Mesenchymal stem cell (in vitro differentiated cells and primary cell): ENCODE measurements at regions not wholly inside any gene's neighbourhood (a gene's known extent, or its start where the extent isn't known, plus 50 kb on each side); places are given as distances from the start of the nearest gene placed in this dataset.
"Not testable (repeated sequence)": the region's sequence is repeated elsewhere in the genome, so short reads cannot be mapped to it uniquely, and the experiment has no call there.

Experiments used
- DNase-seq: peaks from one replicate; pipeline ENCODE4 v3.0.0-alpha.2; 2013
- H2AFZ ChIP-seq: one replicate; pipeline ENCODE4 v1.6.1; 2013; ENCODE audit warnings: low read depth, mild to moderate bottlenecking, control low read depth, inconsistent platforms, low read length, moderate library complexity
- H2AK5ac ChIP-seq: 2 replicates; pipeline ENCODE4 v1.6.1; 2013; ENCODE audit warnings: low read length, moderate library complexity, mild to moderate bottlenecking, inconsistent platforms; ENCODE audit not compliant: severe bottlenecking
- H2BK120ac ChIP-seq: one replicate; pipeline ENCODE4 v1.6.1; 2013; ENCODE audit warnings: low read depth, mild to moderate bottlenecking, inconsistent platforms, low read length, moderate library complexity
- H2BK12ac ChIP-seq, 2 experiments: one replicate each; pipeline ENCODE4 v1.6.1; 2013; ENCODE audit warnings: inconsistent platforms in 2 of 2, low read length in 2 of 2, mild to moderate bottlenecking in 2 of 2, moderate library complexity in 2 of 2, control low read depth in 1 of 2
- H2BK15ac ChIP-seq: one replicate; pipeline ENCODE4 v1.6.1; 2013; ENCODE audit warnings: mild to moderate bottlenecking, low read depth, inconsistent platforms; ENCODE audit not compliant: poor library complexity, severe bottlenecking
- H2BK5ac ChIP-seq: 2 replicates; pipeline ENCODE4 v1.6.1; 2013; ENCODE audit warnings: low read depth, mild to moderate bottlenecking, low read length, control low read depth, inconsistent platforms; ENCODE audit not compliant: poor library complexity, severe bottlenecking
- H3K14ac ChIP-seq, 2 experiments: one replicate each; pipeline ENCODE4 v1.6.1; 2013; ENCODE audit warnings: inconsistent platforms in 2 of 2, low read length in 2 of 2, control low read depth in 1 of 2, mild to moderate bottlenecking in 1 of 2, moderate library complexity in 1 of 2
- H3K18ac ChIP-seq, 2 experiments: one replicate each; pipeline ENCODE4 v1.6.1; 2013; ENCODE audit warnings: inconsistent platforms in 2 of 2, low read length in 2 of 2, control low read depth in 1 of 2, low read depth in 1 of 2, mild to moderate bottlenecking in 1 of 2
- H3K23ac ChIP-seq, 2 experiments: one replicate each; pipeline ENCODE4 v1.6.1; 2013; ENCODE audit warnings: inconsistent platforms in 2 of 2, low read length in 2 of 2, mild to moderate bottlenecking in 2 of 2, moderate library complexity in 2 of 2, control low read depth in 1 of 2
- H3K27ac ChIP-seq: 2 replicates; pipeline ENCODE4 v1.5.1; 2013; ENCODE audit warnings: mild to moderate bottlenecking, moderate library complexity, low read length, control low read depth, inconsistent platforms; ENCODE audit not compliant: poor library complexity, severe bottlenecking
- H3K27me3 ChIP-seq, 2 experiments: 2 replicates each; pipeline versions ENCODE4 v1.6.1 to v1.7.0; 2013; ENCODE audit warnings: low read length in 2 of 2, mild to moderate bottlenecking in 2 of 2, moderate library complexity in 2 of 2, control low read depth in 1 of 2, inconsistent platforms in 1 of 2; ENCODE audit not compliant: control insufficient read depth in 1 of 2, insufficient read depth in 1 of 2
- H3K36me3 ChIP-seq, 2 experiments: 2 replicates each; pipeline versions ENCODE4 v1.6.1 to v1.7.0; 2013; ENCODE audit warnings: low read length in 2 of 2, control low read depth in 1 of 2, inconsistent platforms in 1 of 2, low read depth in 1 of 2, mild to moderate bottlenecking in 1 of 2; ENCODE audit not compliant: insufficient read depth in 2 of 2, control insufficient read depth in 1 of 2
- H3K4ac ChIP-seq, 2 experiments: one replicate each; pipeline ENCODE4 v1.6.1; 2013; ENCODE audit warnings: inconsistent platforms in 2 of 2, low read length in 2 of 2, mild to moderate bottlenecking in 2 of 2, moderate library complexity in 2 of 2, control low read depth in 1 of 2, low read depth in 1 of 2
- H3K4me1 ChIP-seq: 2 replicates; pipeline ENCODE4 v1.6.1; 2013; ENCODE audit warnings: low read depth, low read length, control low read depth; ENCODE audit not compliant: control insufficient read depth, insufficient read depth
- H3K4me2 ChIP-seq: 2 replicates; pipeline ENCODE4 v1.6.1; 2013; ENCODE audit warnings: low read length, mild to moderate bottlenecking, inconsistent platforms; ENCODE audit not compliant: poor library complexity, severe bottlenecking
- H3K4me3 ChIP-seq, 2 experiments: 2 replicates each; pipeline versions ENCODE4 v1.5.1 to v1.7.0; 2013; ENCODE audit warnings: low read length in 2 of 2, mild to moderate bottlenecking in 2 of 2, control low read depth in 1 of 2, low read depth in 1 of 2; ENCODE audit not compliant: insufficient read depth in 1 of 2
- H3K79me1 ChIP-seq: replicated peaks from 2 replicates; pipeline ENCODE4 v1.6.1; 2013; ENCODE audit warnings: mild to moderate bottlenecking, control low read depth, low read length, inconsistent platforms; ENCODE audit not compliant: poor library complexity, severe bottlenecking
- H3K9ac ChIP-seq: 2 replicates; pipeline ENCODE4 v1.7.0; 2013; ENCODE audit warnings: mild to moderate bottlenecking, low read length, moderate library complexity
- H3K9me3 ChIP-seq: 2 replicates; pipeline ENCODE4 v1.7.0; 2013; ENCODE audit warnings: mild to moderate bottlenecking, low read length; ENCODE audit not compliant: control insufficient read depth
- H4K8ac ChIP-seq: one replicate; pipeline ENCODE4 v1.6.1; 2013; ENCODE audit warnings: inconsistent platforms, mild to moderate bottlenecking, low read length, moderate library complexity
- H4K91ac ChIP-seq: one replicate; pipeline ENCODE4 v1.6.1; 2013; ENCODE audit warnings: mild to moderate bottlenecking, low read length, inconsistent platforms
- WGBS: methylation state at CpG from one replicate; pipeline ENCODE4 v1.1.7; 2013; ENCODE audit warnings: mixed read lengths; 5-methylcytosine and 5-hydroxymethylcytosine counted together

DNA sequence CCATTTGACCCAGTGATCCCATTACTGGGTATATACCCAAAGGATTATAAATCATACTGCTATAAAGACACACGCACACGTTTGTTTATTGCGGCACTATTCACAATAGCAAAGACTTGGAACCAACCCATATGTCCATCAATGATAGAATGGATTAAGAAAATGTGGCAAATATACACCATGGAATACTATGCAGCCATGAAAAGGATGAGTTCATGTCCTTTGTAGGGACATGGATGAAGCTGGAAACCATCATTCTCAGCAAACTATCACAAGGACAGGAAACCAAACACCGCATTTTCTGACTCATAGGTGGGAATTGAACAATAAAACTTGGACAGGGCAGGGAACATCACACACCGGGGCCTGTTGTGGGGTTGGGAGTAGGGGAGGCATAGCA is 213.9 kb downstream of the S1PR1 start:
- H3K9me3 ChIP-seq, H3K36me3 ChIP-seq, H3K79me1 ChIP-seq, H2BK5ac ChIP-seq, H2BK12ac ChIP-seq, H3K4me3 ChIP-seq, H2BK15ac ChIP-seq, H4K91ac ChIP-seq, H3K27me3 ChIP-seq, H3K18ac ChIP-seq, H3K23ac ChIP-seq, H3K4me1 ChIP-seq, H3K14ac ChIP-seq, H3K9ac ChIP-seq, H3K27ac ChIP-seq, H2AK5ac ChIP-seq, DNase-seq, H2AFZ ChIP-seq, H3K4ac ChIP-seq, H2BK120ac ChIP-seq, H4K8ac ChIP-seq, H3K4me2 ChIP-seq: not testable (repeated sequence)
- WGBS = no CpG with 5 or more reads among the region's 5 CpGs

DNA sequence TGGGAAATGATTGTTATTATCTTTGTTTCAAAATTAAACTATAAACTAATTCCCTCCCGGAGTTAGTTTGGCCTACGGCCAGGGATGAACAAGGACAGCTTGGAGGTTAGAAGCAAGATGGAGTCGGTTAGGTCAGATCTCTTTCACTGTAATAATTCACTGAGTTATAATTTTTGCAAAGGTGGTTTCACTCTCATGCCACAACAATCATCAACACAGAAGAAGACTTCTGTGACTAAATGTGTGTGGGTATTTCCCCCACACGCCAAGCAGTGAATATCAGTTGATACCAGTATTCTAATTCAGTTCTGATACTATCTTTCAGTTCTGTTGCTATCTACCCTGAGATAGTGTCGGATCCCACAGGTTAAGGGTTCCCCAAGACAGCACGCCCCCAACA is 215.1 kb downstream of the S1PR1 start:
- WGBS = 88% methylated on average over 3 of the region's 6 CpGs
- no peak overlapping the region for H3K9ac ChIP-seq
- no peak overlapping the region for H3K4ac ChIP-seq
- H3K18ac ChIP-seq = no peak overlapping the region
- H2AK5ac ChIP-seq = no peak overlapping the region
- DNase-seq = no peak
- H3K23ac ChIP-seq = no peak overlapping the region
- no peaks in the 10 kb centered on the region for H3K79me1 ChIP-seq
- no peak overlapping the region for H2BK15ac ChIP-seq
- no peak overlapping the region for H2BK5ac ChIP-seq
- H2BK12ac ChIP-seq = no peak overlapping the region
- no peak overlapping the region for H2BK120ac ChIP-seq
- no peaks in the 10 kb centered on the region for H3K36me3 ChIP-seq
- H2AFZ ChIP-seq = no peak overlapping the region
- H4K8ac ChIP-seq = no peak overlapping the region
- H4K91ac ChIP-seq = no peak overlapping the region
- H3K4me3 ChIP-seq = no peak overlapping the region
- H3K9me3 ChIP-seq = no peaks in the 10 kb centered on the region
- no peak overlapping the region for H3K14ac ChIP-seq
- H3K4me1 ChIP-seq = no peaks in the 10 kb centered on the region
- H3K27ac ChIP-seq = no peak overlapping the region
- no peak overlapping the region for H3K4me2 ChIP-seq
- H3K27me3 ChIP-seq = no peaks in the 10 kb centered on the region

DNA sequence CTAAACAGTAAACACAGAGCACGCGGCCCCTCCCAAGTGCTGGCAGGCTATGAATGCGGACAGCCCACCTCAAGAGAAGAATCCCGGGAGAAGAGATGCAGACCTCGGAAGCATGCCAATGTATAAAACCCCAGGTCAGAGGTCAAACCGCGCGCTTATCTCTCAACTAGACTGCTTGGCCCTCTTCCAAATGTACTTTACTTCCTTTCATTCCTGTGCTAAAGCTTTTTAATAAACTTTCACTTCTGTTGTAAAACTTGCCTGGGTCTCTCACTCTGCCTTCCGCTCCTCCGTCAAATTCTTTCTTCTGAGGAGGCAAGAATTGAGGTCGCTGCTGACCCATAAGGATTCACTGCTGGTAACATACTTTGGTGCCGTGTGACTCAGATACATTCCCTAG is 216.0 kb downstream of the S1PR1 start:
- no peak overlapping the region for H3K14ac ChIP-seq
- H3K27ac ChIP-seq = no peak overlapping the region
- no peak overlapping the region for H2AK5ac ChIP-seq
- no peak overlapping the region for H2AFZ ChIP-seq
- 53% methylated on average over 12 of the region's 12 CpGs for WGBS
- no peak overlapping the region for H3K9ac ChIP-seq
- no peak overlapping the region for H3K18ac ChIP-seq
- H4K8ac ChIP-seq = no peak overlapping the region
- H3K4ac ChIP-seq = no peak overlapping the region
- no peak overlapping the region for H3K4me2 ChIP-seq
- H2BK15ac ChIP-seq = no peak overlapping the region
- DNase-seq = peak; percentile 28
- no peak overlapping the region for H3K23ac ChIP-seq
- H3K27me3 ChIP-seq = no peaks in the 10 kb centered on the region
- no peaks in the 10 kb centered on the region for H3K9me3 ChIP-seq
- no peaks in the 10 kb centered on the region for H3K4me1 ChIP-seq
- H3K79me1 ChIP-seq = no peaks in the 10 kb centered on the region
- no peak overlapping the region for H2BK12ac ChIP-seq
- H2BK120ac ChIP-seq = no peak overlapping the region
- no peak overlapping the region for H4K91ac ChIP-seq
- no peaks in the 10 kb centered on the region for H3K36me3 ChIP-seq
- H3K4me3 ChIP-seq = no peak overlapping the region
- no peak overlapping the region for H2BK5ac ChIP-seq

DNA sequence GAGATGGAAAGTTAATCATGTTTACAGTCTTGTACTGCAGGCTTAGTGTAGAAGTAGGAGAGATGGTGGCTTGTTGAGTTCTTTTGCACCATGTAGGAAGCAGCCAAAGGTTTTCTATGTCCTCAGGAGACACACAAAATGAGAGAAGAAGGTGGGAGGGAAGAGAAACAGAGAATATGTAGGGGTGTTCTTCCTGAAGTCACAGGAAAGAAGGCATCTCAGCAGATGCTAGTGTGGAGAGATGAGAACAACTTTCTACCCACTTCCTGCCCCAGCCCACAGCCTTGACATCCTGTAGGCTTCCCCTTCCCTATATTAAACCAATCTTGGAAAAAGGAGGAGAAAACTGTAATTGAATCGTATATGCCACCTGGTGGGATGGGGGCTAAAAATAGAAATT is 217.0 kb downstream of the S1PR1 start:
- no peak overlapping the region for H2AK5ac ChIP-seq
- H4K91ac ChIP-seq = no peak overlapping the region
- no peaks in the 10 kb centered on the region for H3K36me3 ChIP-seq
- no peaks in the 10 kb centered on the region for H3K79me1 ChIP-seq
- H3K9me3 ChIP-seq = no peaks in the 10 kb centered on the region
- no peak overlapping the region for H3K4ac ChIP-seq
- no peak overlapping the region for H3K14ac ChIP-seq
- no peak overlapping the region for H4K8ac ChIP-seq
- no peak overlapping the region for H2BK15ac ChIP-seq
- H3K18ac ChIP-seq = no peak overlapping the region
- no peak overlapping the region for H3K9ac ChIP-seq
- no peak overlapping the region for H3K27ac ChIP-seq
- H3K23ac ChIP-seq = no peak overlapping the region
- H3K4me1 ChIP-seq = no peaks in the 10 kb centered on the region
- H2AFZ ChIP-seq = no peak overlapping the region
- H3K4me3 ChIP-seq = no peak overlapping the region
- no peak overlapping the region for H2BK5ac ChIP-seq
- H3K4me2 ChIP-seq = no peak overlapping the region
- no peaks in the 10 kb centered on the region for H3K27me3 ChIP-seq
- H2BK120ac ChIP-seq = no peak overlapping the region
- no CpG with 5 or more reads among the region's 1 CpG for WGBS
- DNase-seq = no peak
- no peak overlapping the region for H2BK12ac ChIP-seq
